Mesendoderm (in vitro differentiated cells): ENCODE measurements at regions not wholly inside any gene's neighbourhood (a gene's known extent, or its start where the extent isn't known, plus 50 kb on each side); places are given as distances from the start of the nearest gene placed in this dataset.

Experiments used
- DNase-seq: peaks from one replicate; pipeline ENCODE4 v3.0.0; 2013
- H2AK5ac ChIP-seq: 2 replicates; pipeline ENCODE4 v1.6.1; 2013; ENCODE audit warnings: low read length, inconsistent platforms
- H2BK120ac ChIP-seq: 2 replicates; pipeline ENCODE4 v1.6.1; 2013; ENCODE audit warnings: low read depth, mild to moderate bottlenecking, low read length, moderate library complexity, mixed read lengths
- H2BK15ac ChIP-seq: replicated peaks from 2 replicates; pipeline ENCODE4 v1.6.1; 2013; ENCODE audit warnings: low read depth, mild to moderate bottlenecking, moderate library complexity
- H2BK5ac ChIP-seq: 2 replicates; pipeline ENCODE4 v1.6.1; 2013; ENCODE audit warnings: low read length, inconsistent platforms
- H3K18ac ChIP-seq: 2 replicates; pipeline ENCODE4 v1.6.1; 2013; ENCODE audit warnings: mild to moderate bottlenecking, low read length, mixed read lengths
- H3K23ac ChIP-seq: one replicate; pipeline ENCODE4 v1.6.1; 2013; ENCODE audit warnings: low read length
- H3K27ac ChIP-seq: 2 replicates; pipeline ENCODE4 v1.5.1; 2013; ENCODE audit warnings: low read depth, mild to moderate bottlenecking, inconsistent platforms, low read length, moderate library complexity
- H3K27me3 ChIP-seq: 2 replicates; pipeline ENCODE4 v1.6.1; 2013; ENCODE audit warnings: low read length, control low read depth, mild to moderate bottlenecking, inconsistent platforms; ENCODE audit not compliant: insufficient read depth, poor library complexity
- H3K36me3 ChIP-seq: 2 replicates; pipeline ENCODE4 v1.6.1; 2013; ENCODE audit warnings: low read length, inconsistent platforms; ENCODE audit not compliant: control insufficient read depth, insufficient read depth
- H3K4ac ChIP-seq: one replicate; pipeline ENCODE4 v1.6.1; 2013; ENCODE audit warnings: low read depth, mild to moderate bottlenecking, low read length, moderate library complexity
- H3K4me1 ChIP-seq: 2 replicates; pipeline ENCODE4 v1.6.1; 2013; ENCODE audit warnings: low read depth, low read length, inconsistent platforms; ENCODE audit not compliant: control insufficient read depth
- H3K4me2 ChIP-seq: 2 replicates; pipeline ENCODE4 v1.6.1; 2013; ENCODE audit warnings: low read length
- H3K4me3 ChIP-seq: 2 replicates; pipeline ENCODE4 v1.5.1; 2013; ENCODE audit warnings: mild to moderate bottlenecking, low read length
- H3K56ac ChIP-seq: one replicate; pipeline ENCODE4 v1.6.1; 2013; ENCODE audit warnings: low read length
- H3K79me1 ChIP-seq: 2 replicates; pipeline ENCODE4 v1.6.1; 2013; ENCODE audit warnings: low read length, inconsistent platforms
- H3K79me2 ChIP-seq: 2 replicates; pipeline ENCODE4 v1.6.1; 2013; ENCODE audit warnings: mild to moderate bottlenecking, low read length; ENCODE audit not compliant: control insufficient read depth, insufficient read depth
- H3K9ac ChIP-seq: 2 replicates; pipeline ENCODE4 v1.6.1; 2013; ENCODE audit warnings: low read length, inconsistent platforms
- H4K5ac ChIP-seq: one replicate; pipeline ENCODE4 v1.6.1; 2013; ENCODE audit warnings: low read length
- H4K8ac ChIP-seq: one replicate; pipeline ENCODE4 v1.6.1; 2013; ENCODE audit warnings: low read depth, mild to moderate bottlenecking, control low read depth, low read length, moderate library complexity
- WGBS: extraction: QIAGEN DNeasy Blood & Tissue Kit; methylation state at CpG from one replicate; pipeline ENCODE4 v1.1.7; 2013; ENCODE audit warnings: low lambda C conversion rate, missing lambda C conversion rate; ENCODE audit not compliant: insufficient coverage; ENCODE audit errors: extremely low coverage; 5-methylcytosine and 5-hydroxymethylcytosine counted together

- no peak overlapping the region for H3K18ac ChIP-seq
- no peak overlapping the region for H3K27ac ChIP-seq
- H3K79me1 ChIP-seq: no peaks in the 10 kb centered on the region
- H2BK5ac ChIP-seq: no peak overlapping the region
- no peak overlapping the region for H4K8ac ChIP-seq
- no peak overlapping the region for H3K4me3 ChIP-seq
- H3K36me3 ChIP-seq: no peaks in the 10 kb centered on the region
- no peaks in the 10 kb centered on the region for H3K27me3 ChIP-seq
- H2BK120ac ChIP-seq: no peak overlapping the region
- H3K4me1 ChIP-seq: peaks cover 7% of the 10 kb centered on the region
- H3K9ac ChIP-seq: no peak overlapping the region
- H2BK15ac ChIP-seq: no peak overlapping the region
- no peak overlapping the region for H3K4ac ChIP-seq
- DNase-seq: no peak
- peak overlapping the region; percentile 73 for H2AK5ac ChIP-seq
- WGBS: no CpG with 5 or more reads among the region's 10 CpGs
- no peaks in the 10 kb centered on the region for H3K79me2 ChIP-seq
- no peak overlapping the region for H4K5ac ChIP-seq
- H3K4me2 ChIP-seq: no peak overlapping the region
- H3K56ac ChIP-seq: no peak overlapping the region
- H3K23ac ChIP-seq: no peak overlapping the region
Measured at GRCh38 chr6:21444711-21445260, 148.8 kb upstream of the SOX4 start.

- Histone ChIP-seq H3K4me3 (no peak overlapping the region), H2BK120ac (no peak overlapping the region), H3K23ac (no peak overlapping the region), H3K36me3 (no peaks in the 10 kb centered on the region), H3K4me2 (no peak overlapping the region), H3K9ac (no peak overlapping the region), H3K79me2 (no peaks in the 10 kb centered on the region), H2BK5ac (no peak overlapping the region), H3K79me1 (no peaks in the 10 kb centered on the region), H2AK5ac (no peak overlapping the region), H4K8ac (no peak overlapping the region), H2BK15ac (no peak overlapping the region), H3K18ac (no peak overlapping the region), H4K5ac (no peak overlapping the region), H3K56ac (no peak overlapping the region), H3K4ac (no peak overlapping the region), H3K27ac (no peak overlapping the region), H3K4me1 (peaks cover 8% of the 10 kb centered on the region), H3K27me3 (peaks cover 3% of the 10 kb centered on the region)
- WGBS: no CpG with 5 or more reads among the region's 5 CpGs
- DNase-seq: peak; percentile 79
Measured at GRCh38 chr6:21447987-21448386, 145.6 kb upstream of the SOX4 start.

DNA sequence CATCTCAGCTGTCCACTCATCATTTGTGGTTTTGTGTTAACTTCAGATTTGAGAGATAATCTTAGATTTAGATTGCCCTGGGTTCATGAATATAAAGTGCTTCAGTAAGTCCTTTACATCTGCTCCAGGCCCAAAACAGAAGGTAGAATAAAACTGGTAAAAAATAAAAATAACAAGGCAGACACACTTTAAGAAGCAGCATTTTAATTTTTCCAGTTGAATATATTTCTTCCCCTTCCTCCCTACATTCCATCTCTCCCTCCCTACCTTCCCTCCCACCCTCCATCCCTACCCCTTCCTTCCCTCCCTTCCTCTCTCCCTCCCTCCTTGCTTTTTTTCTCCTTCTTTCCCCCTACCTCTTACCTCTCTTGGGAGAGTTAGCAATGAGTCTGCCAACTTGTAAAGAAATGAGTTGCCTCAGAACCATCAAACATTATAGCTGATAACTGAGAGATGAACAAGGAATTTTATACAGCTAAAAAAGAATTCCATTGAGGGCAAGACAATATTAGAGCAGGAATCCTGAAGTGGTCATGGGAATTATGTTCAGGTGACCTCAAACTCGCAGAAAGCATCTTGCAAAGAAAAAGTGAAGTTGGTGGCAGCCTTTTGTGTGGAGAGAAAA is 145.0 kb upstream of the SOX4 start:
- no peak for DNase-seq
- no peak overlapping the region for H3K56ac ChIP-seq
- no peak overlapping the region for H3K23ac ChIP-seq
- no peak overlapping the region for H2BK15ac ChIP-seq
- H3K27ac ChIP-seq: no peak overlapping the region
- no peaks in the 10 kb centered on the region for H3K79me1 ChIP-seq
- H3K18ac ChIP-seq: no peak overlapping the region
- H3K79me2 ChIP-seq: no peaks in the 10 kb centered on the region
- H2AK5ac ChIP-seq: no peak overlapping the region
- H3K4me3 ChIP-seq: no peak overlapping the region
- no peak overlapping the region for H2BK120ac ChIP-seq
- H3K4ac ChIP-seq: no peak overlapping the region
- WGBS: no CpG with 5 or more reads among the region's 1 CpG
- H3K9ac ChIP-seq: no peak overlapping the region
- no peak overlapping the region for H2BK5ac ChIP-seq
- H3K4me2 ChIP-seq: no peak overlapping the region
- peaks cover 3% of the 10 kb centered on the region for H3K27me3 ChIP-seq
- peaks cover 8% of the 10 kb centered on the region for H3K4me1 ChIP-seq
- H4K5ac ChIP-seq: no peak overlapping the region
- H3K36me3 ChIP-seq: no peaks in the 10 kb centered on the region
- H4K8ac ChIP-seq: no peak overlapping the region

DNA sequence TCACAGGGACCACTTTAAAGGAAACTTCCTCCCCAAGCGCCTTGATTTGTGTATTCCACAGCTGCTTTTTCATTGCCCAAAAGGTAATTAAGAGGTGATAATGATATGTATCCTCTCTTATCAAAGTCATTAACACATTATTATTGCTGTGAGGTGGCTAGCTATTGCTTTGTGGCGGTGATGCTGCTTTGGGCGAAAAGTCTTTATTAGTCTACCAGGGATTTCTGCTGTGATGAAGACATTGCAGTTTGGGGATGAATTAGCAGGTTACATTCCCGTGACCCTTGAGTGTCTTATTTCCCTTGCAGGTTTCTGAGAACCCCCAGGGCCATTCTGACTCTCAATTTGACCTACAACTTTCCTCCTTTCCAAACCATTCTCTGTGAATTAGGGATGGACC is 143.4 kb upstream of the SOX4 start:
- Histone ChIP-seq H3K23ac (no peak overlapping the region), H3K4ac (no peak overlapping the region), H3K18ac (peak overlapping the region; percentile 64), H4K8ac (no peak overlapping the region), H4K5ac (no peak overlapping the region), H2BK5ac (no peak overlapping the region), H3K56ac (no peak overlapping the region), H3K27me3 (peaks cover 3% of the 10 kb centered on the region), H3K27ac (no peak overlapping the region), H3K79me1 (no peaks in the 10 kb centered on the region), H3K4me3 (no peak overlapping the region), H2AK5ac (no peak overlapping the region), H3K4me1 (peaks cover 8% of the 10 kb centered on the region), H3K36me3 (no peaks in the 10 kb centered on the region), H3K4me2 (no peak overlapping the region), H2BK15ac (no peak overlapping the region), H2BK120ac (no peak overlapping the region), H3K79me2 (no peaks in the 10 kb centered on the region), H3K9ac (no peak overlapping the region)
- no CpG with 5 or more reads among the region's 4 CpGs for WGBS
- DNase-seq: peak; percentile 87

DNA sequence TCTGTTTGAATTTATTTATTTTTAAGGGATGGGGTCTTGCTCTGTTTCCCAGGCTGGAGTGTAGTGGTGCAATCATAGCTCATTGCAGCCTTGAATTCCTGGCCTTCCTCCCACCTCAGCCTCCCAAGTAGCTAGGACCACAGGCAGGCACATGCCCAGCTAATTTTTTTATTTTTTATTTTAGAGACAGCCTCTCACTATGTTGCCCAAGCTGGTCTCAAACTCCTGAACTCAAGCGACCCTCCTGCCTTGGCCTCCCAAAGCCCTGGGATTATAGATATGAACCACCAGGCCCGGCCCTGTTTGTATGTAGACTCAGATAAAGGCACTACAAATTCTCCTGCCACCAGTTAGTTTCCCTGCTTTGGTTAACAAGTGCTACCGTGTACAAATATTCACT is 142.9 kb upstream of the SOX4 start:
- WGBS: no CpG with 5 or more reads among the region's 3 CpGs
- H2BK15ac ChIP-seq: no peak overlapping the region
- no peak overlapping the region for H3K4ac ChIP-seq
- peaks cover 8% of the 10 kb centered on the region for H3K4me1 ChIP-seq
- no peak overlapping the region for H2BK120ac ChIP-seq
- no peak overlapping the region for H4K5ac ChIP-seq
- no peaks in the 10 kb centered on the region for H3K79me1 ChIP-seq
- no peak overlapping the region for H3K4me3 ChIP-seq
- H3K9ac ChIP-seq: no peak overlapping the region
- H2BK5ac ChIP-seq: no peak overlapping the region
- H3K27me3 ChIP-seq: peaks cover 3% of the 10 kb centered on the region
- H3K79me2 ChIP-seq: no peaks in the 10 kb centered on the region
- no peak for DNase-seq
- H3K18ac ChIP-seq: peak overlapping the region; percentile 64
- H3K56ac ChIP-seq: no peak overlapping the region
- H3K36me3 ChIP-seq: no peaks in the 10 kb centered on the region
- H3K27ac ChIP-seq: no peak overlapping the region
- no peak overlapping the region for H3K4me2 ChIP-seq
- no peak overlapping the region for H3K23ac ChIP-seq
- no peak overlapping the region for H4K8ac ChIP-seq
- H2AK5ac ChIP-seq: no peak overlapping the region

GRCh38 chr6:21451546-21452013 is 142.0 kb upstream of the SOX4 start:
- Histone ChIP-seq H3K4me1 (peaks cover 8% of the 10 kb centered on the region), H4K8ac (no peak overlapping the region), H3K27ac (no peak overlapping the region), H3K4me2 (no peak overlapping the region), H3K9ac (no peak overlapping the region), H2BK15ac (no peak overlapping the region), H2BK120ac (no peak overlapping the region), H3K18ac (no peak overlapping the region), H3K79me2 (no peaks in the 10 kb centered on the region), H3K79me1 (no peaks in the 10 kb centered on the region), H4K5ac (no peak overlapping the region), H3K36me3 (no peaks in the 10 kb centered on the region), H3K56ac (no peak overlapping the region), H3K27me3 (peaks cover 3% of the 10 kb centered on the region), H3K4ac (no peak overlapping the region), H2BK5ac (no peak overlapping the region), H3K4me3 (no peak overlapping the region), H3K23ac (no peak overlapping the region), H2AK5ac (no peak overlapping the region)
- no CpG with 5 or more reads among the region's 3 CpGs for WGBS
- DNase-seq: no peak
